GM12864 (cell line): ENCODE measurements at regions not wholly inside any gene's neighbourhood (a gene's known extent, or its start where the extent isn't known, plus 50 kb on each side); places are given as distances from the start of the nearest gene placed in this dataset.
A peak's percentile ranks its signal among the peaks of the same experiment; 100 is the strongest.

Experiments
- DNase-seq: peaks from one replicate; pipeline ENCODE4 v3.0.0-alpha.2; 2011; ENCODE audit warnings: low read depth
- H3K4me3 ChIP-seq: 2 replicates; pipeline ENCODE4 v1.5.1; 2011; ENCODE audit warnings: mild to moderate bottlenecking, low read depth, low read length, control low read depth
- CTCF ChIP-seq: IDR thresholded peaks from 2 replicates; pipeline ENCODE4 v1.5.1; 2011; ENCODE audit warnings: low read depth, mild to moderate bottlenecking, moderate library complexity, low read length, control low read depth, inconsistent platforms; ENCODE audit errors: missing control alignments

DNA sequence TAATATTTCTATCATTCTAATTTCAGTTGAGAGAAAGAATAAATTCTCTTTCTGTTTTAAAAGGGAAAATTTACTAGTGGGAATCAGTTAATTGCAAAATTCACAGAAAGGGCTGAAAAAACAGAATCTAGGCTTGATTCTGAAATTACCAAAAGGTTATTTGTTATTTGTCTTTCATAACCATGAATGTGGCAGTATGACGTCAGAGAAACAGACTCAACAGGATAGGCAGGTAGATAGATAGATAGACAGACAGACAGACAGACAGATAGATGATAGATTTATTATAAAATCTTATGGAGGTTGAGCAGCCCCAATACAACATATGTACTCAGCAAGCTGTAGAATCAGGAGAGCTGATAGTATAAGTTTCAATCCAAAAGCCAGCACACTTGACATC is 311.0 kb downstream of the ADAM29 start:
- no peak for DNase-seq
- H3K4me3 ChIP-seq, result no peak overlapping the region
- no peak for TF ChIP-seq CTCF

DNA sequence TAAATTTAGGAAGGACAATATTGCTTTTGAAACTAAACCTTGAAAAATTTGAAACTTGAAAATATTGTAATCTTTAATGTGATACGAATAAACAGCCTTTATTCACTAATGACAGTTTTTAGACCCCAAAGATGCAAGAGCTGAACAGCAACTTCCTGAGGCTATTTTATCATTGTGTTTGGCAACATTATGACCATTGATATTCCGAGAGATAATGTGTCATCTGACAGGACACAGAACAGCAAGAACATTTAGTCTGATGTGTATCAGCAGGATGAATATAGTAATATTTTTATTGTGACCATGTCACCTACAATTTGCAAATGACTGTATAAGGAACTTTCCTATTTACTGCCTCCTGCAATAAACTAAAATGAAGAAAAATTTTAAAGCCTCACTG is 316.0 kb downstream of the ADAM29 start:
- no peak for TF ChIP-seq CTCF
- no peak for DNase-seq
- no peak overlapping the region for H3K4me3 ChIP-seq

GRCh38 chr4:175238827-175239517 is 320.8 kb downstream of the ADAM29 start:
- no peak overlapping the region for H3K4me3 ChIP-seq
- DNase-seq, result no peak
- TF ChIP-seq CTCF, result no peak

DNA sequence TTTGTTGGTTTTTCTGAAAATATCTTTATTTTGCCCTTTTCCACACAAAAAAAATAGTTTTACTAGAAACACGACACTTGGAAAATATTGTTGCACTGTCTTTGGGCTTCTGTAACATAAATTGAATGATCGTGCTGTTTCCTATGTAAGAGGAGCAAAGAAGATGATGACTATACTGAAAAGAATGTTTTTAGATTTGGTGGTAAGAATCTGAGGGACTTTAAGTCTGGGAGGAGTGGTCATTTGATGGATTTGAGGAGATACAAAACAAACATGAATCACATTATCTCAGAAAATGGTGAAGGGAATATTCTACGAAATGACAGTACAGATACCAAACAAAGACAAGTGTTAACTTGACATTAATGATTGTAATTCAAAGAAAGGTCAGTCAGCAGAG is 328.8 kb downstream of the ADAM29 start:
- H3K4me3 ChIP-seq, result no peak overlapping the region
- TF ChIP-seq CTCF, result no peak
- DNase-seq, result no peak

- H3K4me3 ChIP-seq, result no peak overlapping the region
- no peak for TF ChIP-seq CTCF
- no peak for DNase-seq
These were observed 334.5 kb downstream of the ADAM29 start for GRCh38 chr4:175252642-175253041.

DNA sequence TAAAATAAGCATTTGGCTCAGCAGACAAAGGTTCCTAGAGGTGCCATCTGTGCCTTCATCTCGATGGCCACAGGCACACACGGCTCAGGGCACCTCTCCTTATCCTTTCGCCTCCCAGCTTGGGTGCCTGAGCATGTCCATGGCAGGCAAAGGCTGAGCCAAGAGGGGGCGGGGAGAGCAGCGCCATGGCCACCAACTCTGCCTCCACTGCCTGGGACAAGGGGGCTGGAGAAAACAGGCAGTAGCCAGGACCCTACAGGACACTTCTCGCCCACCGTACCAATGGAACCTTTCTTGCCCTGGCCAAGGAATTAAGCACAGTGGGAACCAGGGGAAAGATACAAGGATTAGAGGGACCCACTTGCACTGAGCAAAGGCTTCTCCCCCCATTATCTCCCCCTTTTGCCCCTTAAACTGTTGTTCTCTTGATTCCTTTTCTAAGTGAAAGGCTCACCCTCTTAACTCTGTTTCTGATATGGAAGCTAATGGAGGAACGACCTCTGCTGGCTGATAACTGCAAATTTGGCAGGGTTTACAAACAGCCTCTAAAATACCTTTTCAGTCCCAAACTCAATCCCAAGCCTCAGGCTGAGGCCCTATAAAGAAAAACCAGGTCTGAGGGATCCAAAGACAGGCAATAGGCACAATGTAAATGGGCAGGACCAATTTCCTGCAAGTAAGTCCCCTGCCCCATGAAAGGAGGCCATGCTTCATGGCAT is 335.2 kb downstream of the ADAM29 start:
- TF ChIP-seq CTCF, result peak; percentile 22
- H3K4me3 ChIP-seq, result no peak overlapping the region
- DNase-seq, result no peak

DNA sequence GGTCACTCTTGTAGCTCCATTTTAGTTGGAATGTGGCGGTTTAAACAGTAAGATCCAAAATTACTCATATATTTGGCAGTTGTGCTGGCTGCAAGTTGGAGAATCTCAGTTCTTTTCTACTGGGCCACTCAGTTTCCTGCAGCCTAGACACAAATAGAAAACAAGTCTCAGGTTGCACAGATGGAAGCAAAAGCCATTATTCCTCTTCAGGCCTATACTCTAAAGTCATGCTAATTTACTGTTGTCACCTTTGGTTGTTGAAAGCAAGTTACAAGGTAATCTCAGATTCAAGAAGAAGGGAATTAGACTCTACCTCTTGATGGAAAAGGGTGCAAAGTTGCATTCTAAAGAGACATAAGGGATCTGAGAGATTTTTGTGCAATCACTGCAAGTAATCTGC is 345.4 kb downstream of the ADAM29 start:
- no peak for DNase-seq
- H3K4me3 ChIP-seq, result no peak overlapping the region
- no peak for TF ChIP-seq CTCF
